ENCODE measurements at regions not wholly inside any gene's neighbourhood (a gene's known extent, or its start where the extent isn't known, plus 50 kb on each side); places are given as distances from the start of the nearest gene placed in this dataset.

DNA sequence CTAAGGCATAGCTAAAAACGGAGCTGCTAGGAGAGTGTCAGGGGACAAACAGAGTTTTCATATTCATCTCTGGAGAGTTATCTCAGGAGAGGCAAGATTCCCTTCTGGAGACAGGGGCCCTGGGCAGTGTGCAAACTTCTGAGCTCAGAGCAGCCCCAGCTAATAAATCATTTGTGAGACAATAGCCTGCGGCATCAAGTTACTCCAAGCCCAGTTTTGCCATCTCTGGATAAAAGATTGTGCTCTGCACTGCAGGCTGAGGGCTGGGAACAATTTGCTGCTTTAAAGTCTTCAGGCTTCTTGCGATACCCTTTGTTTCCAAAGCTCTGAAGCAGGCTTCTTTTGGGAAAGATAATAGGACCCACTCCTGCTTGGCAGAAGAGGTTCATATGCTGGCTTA is 164.3 kb upstream of the BRINP1 start:
- no peak for TF ChIP-seq JUND (IDR thresholded peaks at IDR 0.05; ENCODE audit: low read depth)
- DNase-seq (ENCODE audit: low read depth in 1 of 2, low spot score in 1 of 2) = no peak
- in situ Hi-C loops (cut with HindIII; ENCODE audit: low pct_unique_long_range_greater_than_20kb, low sequenced_read_pairs) = no loop called here

DNA sequence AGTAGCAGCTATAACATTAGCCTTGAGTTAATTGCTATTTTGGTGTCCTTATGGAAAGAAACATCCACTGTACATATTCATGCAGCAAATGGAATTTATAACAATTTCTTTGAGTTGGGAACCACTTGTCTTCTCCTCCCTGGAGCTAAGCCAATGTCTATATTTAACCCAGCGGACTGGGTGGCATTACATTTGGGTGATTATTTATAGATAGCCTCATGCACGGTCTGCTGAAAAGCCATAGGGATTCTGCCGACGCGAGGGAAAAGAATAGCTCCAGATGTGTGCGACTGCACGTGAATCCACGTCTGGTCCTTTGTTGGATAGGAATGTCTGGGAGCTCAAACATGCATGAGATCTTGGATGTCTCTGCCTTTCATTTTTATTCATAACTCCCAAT is 157.5 kb upstream of the BRINP1 start:
- DNase-seq (ENCODE audit: low read depth in 1 of 2, low spot score in 1 of 2) = no peak
- in situ Hi-C loops (cut with HindIII; ENCODE audit: low pct_unique_long_range_greater_than_20kb, low sequenced_read_pairs) = no loop called here
- no peak for TF ChIP-seq JUND (IDR thresholded peaks at IDR 0.05; ENCODE audit: low read depth)

DNA sequence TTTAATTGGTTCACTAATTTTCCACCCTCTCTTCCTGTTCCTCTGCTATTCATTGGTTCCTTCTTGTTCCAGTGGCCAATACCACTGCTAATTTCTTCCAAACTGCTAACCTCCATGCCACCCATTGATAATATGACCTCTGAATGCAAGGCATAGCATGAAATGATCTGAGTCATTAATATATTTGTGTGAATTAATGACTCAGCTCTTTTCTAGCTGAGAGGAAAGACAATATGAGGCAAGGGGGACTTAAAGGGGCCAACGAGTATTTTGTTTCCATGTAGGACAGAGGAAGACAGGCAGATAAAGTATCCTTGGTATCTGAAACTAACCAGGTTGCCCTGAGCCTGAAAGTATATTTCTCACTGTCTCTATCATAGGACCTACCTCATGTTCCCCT is 154.3 kb upstream of the BRINP1 start:
- DNase-seq (ENCODE audit: low read depth in 1 of 2, low spot score in 1 of 2) = no peak
- in situ Hi-C loops (cut with HindIII; ENCODE audit: low pct_unique_long_range_greater_than_20kb, low sequenced_read_pairs) = no loop called here

DNA sequence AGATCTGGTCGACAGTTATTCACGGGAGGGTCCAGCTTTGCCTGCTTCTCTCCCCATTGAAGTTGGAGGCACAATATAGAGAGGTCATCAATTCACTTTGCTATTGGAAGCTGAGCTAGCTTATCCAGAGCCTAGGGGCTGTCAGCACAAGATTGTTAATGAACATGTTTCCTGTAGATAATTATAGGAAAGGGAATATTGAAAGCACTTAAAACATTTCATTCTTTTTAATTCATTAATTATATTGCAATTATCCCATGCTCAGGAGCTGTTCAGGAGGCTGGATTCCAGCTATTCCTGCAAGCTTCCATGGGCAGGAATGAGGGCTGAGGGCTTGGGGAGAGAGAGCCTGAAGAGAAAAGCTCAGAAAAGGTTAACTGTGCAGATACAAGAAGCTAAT is 153.1 kb upstream of the BRINP1 start:
- in situ Hi-C loops (cut with HindIII; ENCODE audit: low pct_unique_long_range_greater_than_20kb, low sequenced_read_pairs) = no loop called here
- no peak for DNase-seq (ENCODE audit: low read depth in 1 of 2, low spot score in 1 of 2)
- no peak for TF ChIP-seq JUND (IDR thresholded peaks at IDR 0.05; ENCODE audit: low read depth)

More for the DNA sequence above, 154.3 kb upstream of the BRINP1 start:
- no peak for TF ChIP-seq JUND (IDR thresholded peaks at IDR 0.05; ENCODE audit: low read depth)

DNA sequence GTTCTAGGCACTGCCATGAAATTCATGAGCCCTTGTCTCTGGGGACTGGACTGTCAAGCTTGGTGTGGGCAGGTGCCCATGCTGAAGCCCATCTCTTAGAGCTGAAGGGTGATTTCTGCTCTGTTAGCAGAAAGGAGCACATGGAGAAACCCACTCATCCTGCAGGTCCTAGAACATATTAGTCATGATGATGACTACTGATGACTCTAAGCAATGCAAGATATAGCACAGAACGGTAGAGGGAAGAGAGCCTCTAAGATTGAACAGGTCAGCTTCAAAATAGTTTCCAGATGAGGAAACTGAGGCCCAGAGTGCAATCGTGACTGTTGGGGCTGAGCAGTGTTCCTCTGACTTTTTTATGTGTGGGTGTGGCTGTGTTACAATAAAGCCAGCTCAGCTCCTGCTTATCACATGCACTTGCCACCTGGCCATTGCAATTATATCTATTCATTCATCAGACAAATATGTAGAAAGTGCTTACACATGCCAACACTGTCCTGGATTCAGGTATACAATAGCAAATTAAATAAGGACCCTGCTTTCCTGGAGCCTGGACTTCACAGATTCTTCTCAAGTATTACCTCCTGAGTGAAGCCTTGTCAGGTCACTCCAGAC is 140.2 kb upstream of the BRINP1 start:
- TF ChIP-seq JUND (IDR thresholded peaks at IDR 0.05; ENCODE audit: low read depth) = no peak
- in situ Hi-C loops (cut with HindIII; ENCODE audit: low pct_unique_long_range_greater_than_20kb, low sequenced_read_pairs) = no loop called here
- no peak for DNase-seq (ENCODE audit: low read depth in 1 of 2, low spot score in 1 of 2)

DNA sequence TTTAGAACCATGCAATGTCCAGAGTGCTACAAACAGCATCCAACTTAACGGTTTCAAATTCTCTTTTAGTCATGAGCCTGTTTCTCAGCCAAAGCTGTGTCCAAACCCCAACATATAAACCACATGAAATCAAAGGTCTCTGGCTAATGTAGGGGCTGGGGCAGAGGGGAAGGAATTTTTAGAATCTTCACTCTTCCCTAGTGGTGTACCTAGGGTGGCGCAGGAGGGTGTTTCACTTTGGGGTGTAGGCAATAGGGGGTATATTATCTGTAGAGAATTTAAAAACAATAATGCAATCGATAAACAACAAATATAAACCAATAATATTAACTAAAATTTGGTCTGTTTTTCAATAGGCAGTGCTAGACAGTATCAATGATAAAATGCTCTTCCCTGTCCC is 132.1 kb upstream of the BRINP1 start:
- DNase-seq (ENCODE audit: low read depth in 1 of 2, low spot score in 1 of 2) = no peak
- in situ Hi-C loops (cut with HindIII; ENCODE audit: low pct_unique_long_range_greater_than_20kb, low sequenced_read_pairs) = no loop called here
- TF ChIP-seq JUND (IDR thresholded peaks at IDR 0.05; ENCODE audit: low read depth) = no peak

DNA sequence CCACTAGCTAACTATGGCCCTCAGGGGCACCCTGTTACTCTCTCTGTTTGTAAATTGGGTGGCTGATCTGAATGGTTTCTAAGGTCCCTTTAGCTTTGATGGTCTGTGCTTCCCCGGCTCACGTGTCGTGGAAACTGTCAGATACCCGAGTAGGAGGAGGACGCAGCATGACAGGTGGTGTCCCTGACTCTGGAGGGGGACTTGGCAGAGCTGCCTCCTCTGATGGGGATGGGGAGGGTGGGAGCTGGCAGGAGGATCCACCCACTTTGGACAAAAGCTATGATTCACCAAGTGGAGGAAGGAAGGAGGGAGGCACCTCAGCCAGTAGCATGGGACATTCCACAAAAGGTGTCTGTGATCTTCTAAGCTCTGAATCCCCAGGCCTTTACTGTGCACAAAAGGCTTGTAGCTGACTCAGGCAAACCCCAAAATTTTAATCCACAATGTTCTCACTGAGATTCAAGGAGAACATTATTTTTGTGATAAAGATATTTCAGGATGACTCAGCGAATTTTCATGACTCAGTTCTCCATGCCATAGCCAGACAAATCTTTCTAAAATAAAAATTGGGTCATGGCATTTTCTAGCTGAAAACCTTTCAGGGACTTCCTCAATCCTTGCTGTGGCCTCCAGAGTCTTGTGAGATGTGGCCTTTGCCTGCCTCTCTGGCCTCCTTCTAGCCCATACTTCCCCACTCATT is 131.0 kb upstream of the BRINP1 start:
- TF ChIP-seq JUND (IDR thresholded peaks at IDR 0.05; ENCODE audit: low read depth) = no peak
- no peak for DNase-seq (ENCODE audit: low read depth in 1 of 2, low spot score in 1 of 2)
- in situ Hi-C loops (cut with HindIII; ENCODE audit: low pct_unique_long_range_greater_than_20kb, low sequenced_read_pairs) = no loop called here

DNA sequence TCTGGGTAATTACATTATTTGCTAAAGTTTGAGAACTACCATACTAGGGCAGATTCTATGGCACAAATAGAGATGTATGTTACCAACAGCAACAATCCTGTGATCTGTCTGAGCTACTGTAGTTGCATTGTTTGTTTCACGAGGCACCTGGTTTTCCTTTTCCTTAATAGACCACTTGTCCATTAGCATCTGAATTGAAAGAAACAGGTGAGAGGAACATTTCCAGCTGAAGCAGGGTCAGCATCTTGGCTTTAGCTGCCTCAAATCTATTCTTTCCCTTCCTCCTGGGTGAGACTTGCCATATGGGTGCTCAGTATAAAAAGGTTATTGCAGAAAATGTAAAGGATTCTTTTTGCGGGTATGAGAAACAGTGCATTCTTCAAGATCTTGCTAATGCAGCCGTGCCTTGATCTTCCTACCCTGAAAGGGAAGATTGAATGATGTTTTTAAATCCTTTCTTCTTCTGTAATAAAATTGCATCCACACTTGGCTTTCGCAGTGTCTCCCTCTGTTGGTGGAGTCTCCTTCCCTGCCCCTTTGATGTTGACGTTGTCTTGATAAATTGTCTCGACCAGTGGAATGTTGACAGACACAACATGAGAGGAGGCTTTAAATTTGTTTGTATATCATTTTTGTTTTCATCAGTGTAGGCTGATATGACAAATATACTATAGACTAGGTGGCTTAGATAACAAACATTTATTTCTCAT is 118.0 kb upstream of the BRINP1 start:
- DNase-seq (ENCODE audit: low read depth in 1 of 2, low spot score in 1 of 2) = no peak
- no peak for TF ChIP-seq JUND (IDR thresholded peaks at IDR 0.05; ENCODE audit: low read depth)
- in situ Hi-C loops (cut with HindIII; ENCODE audit: low pct_unique_long_range_greater_than_20kb, low sequenced_read_pairs) = no loop called here

DNA sequence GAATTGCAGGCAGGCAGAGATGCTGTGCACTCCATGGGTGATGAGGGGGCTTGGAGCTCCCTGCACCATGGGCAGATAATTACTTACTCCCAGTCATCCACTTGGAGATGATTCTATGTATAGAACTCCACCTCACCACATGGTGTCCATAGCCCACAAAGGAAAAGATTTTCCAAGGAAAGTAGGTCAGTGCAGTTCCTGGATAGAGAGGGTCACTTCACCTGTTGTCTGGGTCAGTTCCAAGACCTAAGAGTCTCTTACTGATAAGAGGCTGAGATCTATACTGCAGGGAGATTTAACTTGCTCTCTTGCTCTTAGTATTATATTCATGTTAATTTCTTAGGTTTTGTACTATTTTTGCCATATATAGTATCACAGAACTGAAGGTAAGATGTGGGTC is 113.9 kb upstream of the BRINP1 start:
- DNase-seq (ENCODE audit: low read depth in 1 of 2, low spot score in 1 of 2) = no peak
- TF ChIP-seq JUND (IDR thresholded peaks at IDR 0.05; ENCODE audit: low read depth) = no peak
- in situ Hi-C loops (cut with HindIII; ENCODE audit: low pct_unique_long_range_greater_than_20kb, low sequenced_read_pairs) = no loop called here

DNA sequence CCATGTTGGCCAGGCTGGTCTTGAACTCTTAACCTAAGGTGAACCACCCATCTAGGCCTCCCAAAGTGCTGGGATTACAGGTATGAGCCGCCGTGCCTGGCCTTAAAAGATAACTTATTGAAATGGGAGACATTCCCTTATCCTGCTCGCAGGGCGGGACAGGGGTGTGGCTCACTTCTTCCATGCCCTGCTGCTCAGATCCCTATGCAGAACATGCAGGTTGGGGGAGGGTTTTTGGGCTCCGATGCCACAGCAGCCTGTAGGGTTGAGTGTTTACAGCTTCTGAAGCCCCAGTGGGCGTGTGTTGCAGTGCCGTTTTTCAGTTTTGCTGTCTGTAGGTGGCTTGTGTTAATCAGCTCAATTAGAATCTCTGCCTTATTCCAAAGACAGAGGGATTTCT is 108.0 kb upstream of the BRINP1 start:
- no peak for DNase-seq (ENCODE audit: low read depth in 1 of 2, low spot score in 1 of 2)
- in situ Hi-C loops (cut with HindIII; ENCODE audit: low pct_unique_long_range_greater_than_20kb, low sequenced_read_pairs) = no loop called here
- no peak for TF ChIP-seq JUND (IDR thresholded peaks at IDR 0.05; ENCODE audit: low read depth)

DNA sequence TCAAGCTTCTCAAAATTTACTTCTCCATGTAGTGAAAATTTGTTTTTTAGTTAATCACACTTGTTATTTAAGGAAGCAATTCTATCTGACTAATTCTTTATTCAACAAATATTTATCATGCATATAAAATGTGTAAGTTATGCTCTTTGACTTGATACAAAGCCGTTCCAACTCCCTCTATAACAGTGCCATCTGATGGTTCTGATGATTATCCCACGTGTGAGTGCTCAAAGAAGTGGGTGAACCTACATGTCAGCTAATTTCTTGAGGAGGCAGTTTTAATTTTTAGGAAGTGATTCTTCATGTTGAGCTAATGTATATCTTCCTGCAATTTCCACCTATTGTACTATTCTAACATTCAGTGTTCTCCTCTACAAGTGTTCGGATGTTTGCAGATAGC is 88.8 kb upstream of the BRINP1 start:
- DNase-seq (ENCODE audit: low read depth in 1 of 2, low spot score in 1 of 2) = no peak
- in situ Hi-C loops (cut with HindIII; ENCODE audit: low pct_unique_long_range_greater_than_20kb, low sequenced_read_pairs) = no loop called here
- TF ChIP-seq JUND (IDR thresholded peaks at IDR 0.05; ENCODE audit: low read depth) = no peak

DNA sequence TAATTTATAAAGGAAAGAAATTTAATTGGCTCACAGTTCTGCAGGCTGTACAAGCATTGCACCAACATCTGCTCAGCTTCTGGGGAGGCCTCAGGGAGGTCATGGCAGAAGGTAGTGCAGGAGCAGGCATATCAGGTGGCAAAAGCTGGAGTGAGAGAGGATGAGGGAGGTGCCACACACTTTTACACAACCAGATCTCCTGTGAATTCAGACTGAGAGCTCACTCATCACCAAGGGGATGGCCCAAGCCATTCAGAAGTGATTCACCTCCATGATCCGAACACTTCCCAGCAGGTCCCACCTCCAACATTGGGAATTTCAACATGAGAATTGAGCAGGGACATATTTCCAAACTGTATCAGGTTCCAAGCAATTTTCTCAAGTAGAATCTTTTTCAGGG is 84.7 kb upstream of the BRINP1 start:
- DNase-seq (ENCODE audit: low read depth in 1 of 2, low spot score in 1 of 2) = no peak
- no peak for TF ChIP-seq JUND (IDR thresholded peaks at IDR 0.05; ENCODE audit: low read depth)
- in situ Hi-C loops (cut with HindIII; ENCODE audit: low pct_unique_long_range_greater_than_20kb, low sequenced_read_pairs) = no loop called here

DNA sequence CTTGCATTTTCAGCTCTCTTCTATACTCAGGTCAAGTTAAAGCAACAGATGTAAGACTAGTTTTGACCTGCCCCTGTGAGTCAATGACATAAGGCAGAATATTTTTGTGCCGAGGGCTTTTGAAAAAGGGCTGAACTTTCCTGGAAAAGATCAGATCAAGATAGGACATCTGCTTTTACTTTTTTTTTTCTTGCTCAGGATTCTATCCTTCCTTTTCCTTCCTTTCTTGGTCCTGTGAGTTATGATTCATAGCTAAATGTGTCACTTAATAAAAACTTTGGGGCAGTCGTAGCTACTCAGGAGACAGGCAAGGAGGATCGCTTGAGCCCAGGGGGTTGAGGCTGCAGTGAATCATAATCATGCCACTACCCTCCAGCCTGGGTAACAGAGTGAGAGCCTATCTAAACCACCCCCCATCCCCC is 84.3 kb upstream of the BRINP1 start:
- TF ChIP-seq JUND (IDR thresholded peaks at IDR 0.05; ENCODE audit: low read depth) = no peak
- DNase-seq (ENCODE audit: low read depth in 1 of 2, low spot score in 1 of 2) = no peak
- in situ Hi-C loops (cut with HindIII; ENCODE audit: low pct_unique_long_range_greater_than_20kb, low sequenced_read_pairs) = no loop called here

Data from T47D (cell line).